OCI-LY7 (cell line): ENCODE measurements at regions not wholly inside any gene's neighbourhood (a gene's known extent, or its start where the extent isn't known, plus 50 kb on each side); places are given as distances from the start of the nearest gene placed in this dataset.

Experiments
- BruUV-seq: library from RNA; stranded (reverse); fragments of 400-500 nt; replicated peaks from 2 replicates; lab custom pipeline; 2021; lab: Mats Ljungman, UMichigan
- CTCF ChIA-PET: fragments of 300-600 bp; sonication (Branson Sonifier 250); formaldehyde crosslinking; loops from one replicate; lab custom pipeline; 2022; ENCODE audit warnings: antibody characterized with exemption; ENCODE audit not compliant: unreplicated experiment; lab: Charles Lee
- POLR2A ChIA-PET: fragments of 300-600 bp; sonication (Branson Sonifier 250); formaldehyde crosslinking; loops from one replicate; lab custom pipeline; 2022; ENCODE audit warnings: antibody characterized with exemption; lab: Charles Lee
- DNase-seq: peaks from one replicate; pipeline ENCODE4 v3.0.0-alpha.2; 2015; ENCODE audit warnings: low spot score
- H2AFZ ChIP-seq: fragments of 200-600 bp; sonication (generic), shearing (Covaris generic); 2 replicates; pipeline ENCODE4 v1.6.1; 2014; ENCODE audit warnings: mild to moderate bottlenecking, antibody characterized with exemption, low read length, moderate library complexity
- H3K27ac ChIP-seq: fragments of 200-600 bp; sonication (generic); 2 replicates; pipeline ENCODE4 v1.5.1; 2014; ENCODE audit warnings: mixed run types, low read depth, mild to moderate bottlenecking, moderate library complexity, low read length, inconsistent platforms; ENCODE audit not compliant: poor library complexity, severe bottlenecking
- H3K36me3 ChIP-seq: fragments of 200-600 bp; sonication (generic); 2 replicates; pipeline ENCODE4 v1.6.1; 2014; ENCODE audit warnings: mild to moderate bottlenecking, antibody characterized with exemption, low read length, moderate library complexity, mixed read lengths; ENCODE audit not compliant: insufficient read depth
- H3K4me1 ChIP-seq: fragments of 200-600 bp; sonication (generic); 2 replicates; pipeline ENCODE4 v1.5.1; 2014; ENCODE audit warnings: mild to moderate bottlenecking, low read length; ENCODE audit not compliant: insufficient read depth, poor library complexity, severe bottlenecking
- H3K4me2 ChIP-seq: fragments of 200-600 bp; sonication (generic); 2 replicates; pipeline ENCODE4 v1.6.1; 2014; ENCODE audit warnings: mild to moderate bottlenecking, low read length
- H3K4me3 ChIP-seq: fragments of 200-600 bp; sonication (generic); 2 replicates; pipeline ENCODE4 v1.5.1; 2014; ENCODE audit warnings: mild to moderate bottlenecking, low read depth, low read length; ENCODE audit not compliant: poor library complexity, severe bottlenecking
- H3K79me2 ChIP-seq: fragments of 200-600 bp; sonication (generic); 2 replicates; pipeline ENCODE4 v1.6.1; 2016; ENCODE audit warnings: low read depth, mild to moderate bottlenecking, low read length, moderate library complexity, mixed read lengths; ENCODE audit not compliant: insufficient read depth
- H3K9me2 ChIP-seq: fragments of 200-600 bp; sonication (generic); 2 replicates; pipeline ENCODE4 v1.6.1; 2016; ENCODE audit warnings: mild to moderate bottlenecking, low read length, mixed read lengths; ENCODE audit not compliant: insufficient read depth
- H3K9me3 ChIP-seq: fragments of 200-600 bp; sonication (generic); 2 replicates; pipeline ENCODE4 v1.6.1; 2014; ENCODE audit warnings: mild to moderate bottlenecking, mixed run types, low read length, mixed read lengths
- H4K20me1 ChIP-seq: fragments of 200-600 bp; sonication (generic); 2 replicates; pipeline ENCODE4 v1.6.1; 2014; ENCODE audit warnings: mild to moderate bottlenecking, antibody characterized with exemption, low read length, moderate library complexity, mixed read lengths; ENCODE audit not compliant: insufficient read depth
- CTCF ChIP-seq: fragments of 200-600 bp; sonication (generic); conservative IDR thresholded peaks from 2 replicates; pipeline ENCODE4 v1.5.1; 2014; ENCODE audit warnings: mild to moderate bottlenecking, antibody characterized with exemption, low read length, moderate library complexity, mixed read lengths
- EZH2phosphoT487 ChIP-seq: fragments of 200-600 bp; sonication (generic); IDR thresholded peaks from 2 replicates; pipeline ENCODE4 v1.6.1; 2018; ENCODE audit warnings: low read depth, borderline replicate concordance, mild to moderate bottlenecking, mixed run types, antibody characterized with exemption, low read length, moderate library complexity, mixed read lengths
- intact Hi-C: fragments of 100-400 bp; cut with micrococcal nuclease; formaldehyde crosslinking; loops from one replicate; pipeline ENCODE4 v1.10.0; 2022; ENCODE audit not compliant: unreplicated experiment

- DNase-seq: no peak
- no peaks in the 10 kb centered on the region for H4K20me1 ChIP-seq
- TF ChIP-seq EZH2phosphoT487 (no peak), CTCF (no peak)
- no TSS peak for BruUV-seq
- no peaks in the 10 kb centered on the region for H3K9me2 ChIP-seq
- intact Hi-C loops: no loop called here
- no peak overlapping the region for H3K27ac ChIP-seq
- no peaks in the 10 kb centered on the region for H3K36me3 ChIP-seq
- no peaks in the 10 kb centered on the region for H3K79me2 ChIP-seq
- ChIA-PET CTCF (no interaction called here), POLR2A (no interaction called here)
- no peaks in the 10 kb centered on the region for H3K4me1 ChIP-seq
- H3K4me3 ChIP-seq: no peak overlapping the region
- H3K9me3 ChIP-seq: no peaks in the 10 kb centered on the region
- H2AFZ ChIP-seq: no peak overlapping the region
- no peak overlapping the region for H3K4me2 ChIP-seq
Observed at GRCh38 chr2:120579916-120580685, 155.6 kb upstream of the GLI2 start.

- no peaks in the 10 kb centered on the region for H4K20me1 ChIP-seq
- ChIA-PET CTCF (no interaction called here), POLR2A (no interaction called here)
- H3K4me1 ChIP-seq: no peaks in the 10 kb centered on the region
- no peak for TF ChIP-seq CTCF
- no peak for TF ChIP-seq EZH2phosphoT487
- BruUV-seq: no TSS peak
- no peak for DNase-seq
- H3K9me2 ChIP-seq: no peaks in the 10 kb centered on the region
- H3K4me3 ChIP-seq: no peak overlapping the region
- H3K4me2 ChIP-seq: no peak overlapping the region
- H3K9me3 ChIP-seq: no peaks in the 10 kb centered on the region
- H3K79me2 ChIP-seq: no peaks in the 10 kb centered on the region
- no peak overlapping the region for H2AFZ ChIP-seq
- H3K36me3 ChIP-seq: no peaks in the 10 kb centered on the region
- intact Hi-C loops: no loop called here
- H3K27ac ChIP-seq: no peak overlapping the region
Observed at GRCh38 chr2:120580709-120581108, 155.0 kb upstream of the GLI2 start.

DNA sequence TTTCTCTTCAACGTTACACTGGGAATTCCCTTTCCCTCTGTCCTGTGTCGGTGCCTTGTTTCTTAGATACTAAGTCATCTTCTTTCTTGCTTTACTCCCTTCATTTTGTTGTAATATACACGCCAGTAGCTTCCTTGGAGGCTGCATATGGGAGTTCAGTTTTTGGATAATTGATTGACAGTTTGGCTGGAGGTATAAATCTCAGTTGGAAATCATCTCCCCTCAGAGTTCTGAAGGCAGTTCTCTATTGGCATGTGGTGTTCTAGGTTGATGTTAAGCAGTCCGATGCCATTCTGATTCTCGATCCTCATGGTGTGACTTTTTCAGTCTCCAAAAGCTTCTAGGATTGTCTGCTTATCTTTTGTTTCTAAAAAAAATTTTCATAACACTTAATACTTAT lies 152.5 kb upstream of the GLI2 start:
- ChIA-PET CTCF (interaction anchor here (0.6 kb wide), 1 partner anchor 908 kb away, joined by 3 read pairs; no protein-coding TSS in a partner anchor), POLR2A (no interaction called here)
- DNase-seq: no peak
- no peaks in the 10 kb centered on the region for H3K79me2 ChIP-seq
- no peak for TF ChIP-seq CTCF
- TF ChIP-seq EZH2phosphoT487: no peak
- H3K4me3 ChIP-seq: no peak overlapping the region
- no TSS peak for BruUV-seq
- no peak overlapping the region for H2AFZ ChIP-seq
- H3K9me2 ChIP-seq: no peaks in the 10 kb centered on the region
- H3K27ac ChIP-seq: no peak overlapping the region
- H3K4me1 ChIP-seq: no peaks in the 10 kb centered on the region
- no peaks in the 10 kb centered on the region for H3K36me3 ChIP-seq
- intact Hi-C loops: no loop called here
- no peaks in the 10 kb centered on the region for H4K20me1 ChIP-seq
- no peaks in the 10 kb centered on the region for H3K9me3 ChIP-seq
- no peak overlapping the region for H3K4me2 ChIP-seq
